ENCODE measurements at regions not wholly inside any gene's neighbourhood (a gene's known extent, or its start where the extent isn't known, plus 50 kb on each side); places are given as distances from the start of the nearest gene placed in this dataset.
A peak's percentile ranks its signal among the peaks of the same experiment; 100 is the strongest.

DNA sequence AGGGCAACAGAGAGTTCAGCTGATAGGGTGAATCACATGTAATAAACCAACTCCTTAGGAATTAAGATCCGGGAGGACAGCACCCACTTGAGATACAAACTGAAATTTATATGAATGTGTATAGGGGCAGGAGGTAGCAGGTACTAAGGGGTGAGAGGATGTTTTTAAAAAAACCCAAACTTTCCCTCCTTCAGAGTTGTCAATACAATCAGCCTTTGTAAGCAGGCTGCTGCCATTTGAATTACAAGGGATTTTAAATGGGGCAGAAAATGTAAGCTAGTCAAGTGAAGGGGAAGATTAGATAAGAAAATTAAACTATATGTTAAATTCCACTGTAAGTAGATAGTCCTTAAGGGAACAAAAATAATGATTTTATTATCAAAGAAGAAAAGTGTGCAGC is 1239.7 kb upstream of the CELF4 start:
- H3K4me1 ChIP-seq (ENCODE audit: control insufficient read depth, insufficient read depth, low read length) = no peaks in the 10 kb centered on the region
- Mint-ChIP-seq H3K4me1 (peaks cover 11% of the 10 kb centered on the region), H3K4me3 (no peak overlapping the region), H3K9me3 (no peaks in the 10 kb centered on the region), H3K36me3 (ENCODE audit: low read depth) (no peaks in the 10 kb centered on the region), H3K27ac (no peak overlapping the region), H3K27me3 (ENCODE audit: insufficient read depth) (peaks cover 52% of the 10 kb centered on the region)
- H3K36me3 ChIP-seq (ENCODE audit: control insufficient read depth, insufficient read depth, low read length) = no peaks in the 10 kb centered on the region
- H3K27ac ChIP-seq (ENCODE audit: low read depth, low read length) = no peak overlapping the region
- peaks cover 70% of the 10 kb centered on the region for H3K27me3 ChIP-seq (ENCODE audit: control insufficient read depth, insufficient read depth, low read length, poor library complexity, severe bottlenecking)
- peaks cover 9% of the 10 kb centered on the region for H3K9me3 ChIP-seq (ENCODE audit: control insufficient read depth, low read length)
- TF ChIP-seq, protein P1, sequence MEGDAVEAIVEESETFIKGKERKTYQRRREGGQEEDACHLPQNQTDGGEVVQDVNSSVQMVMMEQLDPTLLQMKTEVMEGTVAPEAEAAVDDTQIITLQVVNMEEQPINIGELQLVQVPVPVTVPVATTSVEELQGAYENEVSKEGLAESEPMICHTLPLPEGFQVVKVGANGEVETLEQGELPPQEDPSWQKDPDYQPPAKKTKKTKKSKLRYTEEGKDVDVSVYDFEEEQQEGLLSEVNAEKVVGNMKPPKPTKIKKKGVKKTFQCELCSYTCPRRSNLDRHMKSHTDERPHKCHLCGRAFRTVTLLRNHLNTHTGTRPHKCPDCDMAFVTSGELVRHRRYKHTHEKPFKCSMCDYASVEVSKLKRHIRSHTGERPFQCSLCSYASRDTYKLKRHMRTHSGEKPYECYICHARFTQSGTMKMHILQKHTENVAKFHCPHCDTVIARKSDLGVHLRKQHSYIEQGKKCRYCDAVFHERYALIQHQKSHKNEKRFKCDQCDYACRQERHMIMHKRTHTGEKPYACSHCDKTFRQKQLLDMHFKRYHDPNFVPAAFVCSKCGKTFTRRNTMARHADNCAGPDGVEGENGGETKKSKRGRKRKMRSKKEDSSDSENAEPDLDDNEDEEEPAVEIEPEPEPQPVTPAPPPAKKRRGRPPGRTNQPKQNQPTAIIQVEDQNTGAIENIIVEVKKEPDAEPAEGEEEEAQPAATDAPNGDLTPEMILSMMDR (conservative IDR thresholded peaks at IDR 0.05) = no peak
- no peak for DNase-seq
- 42% methylated on average over 1 of the region's 1 CpG; no CpG with 5 or more reads in 1 of the 2 experiments for WGBS, 2 experiments (ENCODE audit: insufficient coverage in 1 of 2, insufficient read length in 1 of 2)
- no peak overlapping the region for H3K4me3 ChIP-seq (ENCODE audit: low read length)
- H3K9ac ChIP-seq (ENCODE audit: extremely low read depth, low read length, poor library complexity, severe bottlenecking) = no peak overlapping the region

DNA sequence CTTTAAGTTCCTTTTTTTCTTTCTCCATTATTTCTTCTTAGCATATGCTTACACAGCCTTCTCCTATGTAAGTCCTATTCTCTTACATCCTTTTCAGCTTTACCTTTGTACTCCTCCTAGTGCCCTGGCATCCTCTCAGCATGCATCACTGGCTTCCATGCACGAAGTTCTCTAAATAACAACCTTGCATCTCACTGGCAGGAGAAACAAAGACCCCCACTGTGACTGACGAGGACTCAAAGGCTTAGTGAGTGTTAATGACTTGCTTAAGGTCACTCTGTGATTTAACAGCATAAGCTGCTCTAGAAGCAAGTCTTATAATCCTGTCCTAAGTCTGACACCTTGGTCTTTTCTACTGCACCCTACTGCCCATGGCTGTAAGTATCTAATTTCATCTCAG is 1236.0 kb upstream of the CELF4 start:
- WGBS, 2 experiments (ENCODE audit: insufficient coverage in 1 of 2, insufficient read length in 1 of 2) = 0 to 16% methylated on average over 1 to 2 of the region's 2 CpGs
- H3K9me3 ChIP-seq (ENCODE audit: control insufficient read depth, low read length) = peaks cover 23% of the 10 kb centered on the region
- no peak overlapping the region for H3K9ac ChIP-seq (ENCODE audit: extremely low read depth, low read length, poor library complexity, severe bottlenecking)
- peak; percentile 89 for DNase-seq
- H3K27me3 Mint-ChIP-seq (ENCODE audit: insufficient read depth) = peaks cover 71% of the 10 kb centered on the region
- TF ChIP-seq, protein P1 (conservative IDR thresholded peaks at IDR 0.05) = no peak
- no peak overlapping the region for H3K4me3 Mint-ChIP-seq
- H3K27ac ChIP-seq (ENCODE audit: low read depth, low read length) = no peak overlapping the region
- H3K4me1 ChIP-seq (ENCODE audit: control insufficient read depth, insufficient read depth, low read length) = no peaks in the 10 kb centered on the region
- H3K4me1 Mint-ChIP-seq = peaks cover 11% of the 10 kb centered on the region
- no peak overlapping the region for H3K27ac Mint-ChIP-seq
- H3K36me3 ChIP-seq (ENCODE audit: control insufficient read depth, insufficient read depth, low read length) = no peaks in the 10 kb centered on the region
- H3K9me3 Mint-ChIP-seq = peaks cover 12% of the 10 kb centered on the region
- no peak overlapping the region for H3K4me3 ChIP-seq (ENCODE audit: low read length)
- H3K36me3 Mint-ChIP-seq (ENCODE audit: low read depth) = no peaks in the 10 kb centered on the region
- peaks cover 55% of the 10 kb centered on the region for H3K27me3 ChIP-seq (ENCODE audit: control insufficient read depth, insufficient read depth, low read length, poor library complexity, severe bottlenecking)

DNA sequence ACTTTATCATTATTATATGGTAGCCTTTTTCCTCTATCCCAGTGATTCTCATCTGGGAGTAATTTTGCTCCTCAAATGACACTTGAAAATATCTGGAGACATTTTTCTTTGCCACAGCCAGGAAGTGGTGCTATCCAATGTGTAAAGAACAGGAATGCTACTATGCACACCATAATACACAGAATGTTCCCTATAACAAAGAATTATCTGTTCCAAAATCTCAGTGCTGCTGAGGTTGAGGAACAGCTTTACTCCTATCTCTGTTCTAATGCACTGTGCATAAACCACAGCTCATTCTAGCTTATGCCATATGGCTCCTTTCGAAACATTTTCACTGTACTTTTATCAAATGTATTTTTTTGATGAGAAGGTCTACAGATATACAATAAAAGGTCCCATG is 1231.2 kb upstream of the CELF4 start:
- Histone ChIP-seq H3K27me3 (ENCODE audit: control insufficient read depth, insufficient read depth, low read length, poor library complexity, severe bottlenecking) (peaks cover 21% of the 10 kb centered on the region), H3K36me3 (ENCODE audit: control insufficient read depth, insufficient read depth, low read length) (no peaks in the 10 kb centered on the region), H3K4me1 (ENCODE audit: control insufficient read depth, insufficient read depth, low read length) (no peaks in the 10 kb centered on the region), H3K9me3 (ENCODE audit: control insufficient read depth, low read length) (peaks cover 23% of the 10 kb centered on the region), H3K9ac (ENCODE audit: extremely low read depth, low read length, poor library complexity, severe bottlenecking) (no peak overlapping the region), H3K27ac (ENCODE audit: low read depth, low read length) (no peak overlapping the region), H3K4me3 (ENCODE audit: low read length) (no peak overlapping the region)
- TF ChIP-seq, protein P1 (conservative IDR thresholded peaks at IDR 0.05) = no peak
- Mint-ChIP-seq H3K27ac (no peak overlapping the region), H3K9me3 (peaks cover 12% of the 10 kb centered on the region), H3K4me1 (no peaks in the 10 kb centered on the region), H3K36me3 (ENCODE audit: low read depth) (no peaks in the 10 kb centered on the region), H3K4me3 (no peak overlapping the region), H3K27me3 (ENCODE audit: insufficient read depth) (peaks cover 46% of the 10 kb centered on the region)
- DNase-seq = no peak
- WGBS, 2 experiments (ENCODE audit: insufficient coverage in 1 of 2, insufficient read length in 1 of 2) = 71% methylated on average over 1 of the region's 1 CpG; no CpG with 5 or more reads in 1 of the 2 experiments

Data from endodermal cell (in vitro differentiated cells).